ENCODE measurements at regions not wholly inside any gene's neighbourhood (a gene's known extent, or its start where the extent isn't known, plus 50 kb on each side); places are given as distances from the start of the nearest gene placed in this dataset.

- TF ChIP-seq GATA2 (IDR thresholded peaks at IDR 0.05; ENCODE audit: low read depth, low read length): no peak
- TF ChIP-seq GATA3 (IDR thresholded peaks at IDR 0.05; ENCODE audit: low read depth, low read length): no peak
These were observed 141.4 kb downstream of the PSMG1 start for GRCh38 chr21:39041816-39042215.

Measured in SH-SY5Y (cell line).